ENCODE measurements at regions not wholly inside any gene's neighbourhood (a gene's known extent, or its start where the extent isn't known, plus 50 kb on each side); places are given as distances from the start of the nearest gene placed in this dataset.

- H3K27ac ChIP-seq (ENCODE audit: low read depth, low read length), result no peak overlapping the region
- WGBS, 2 experiments (ENCODE audit: extremely low coverage in 1 of 2, insufficient coverage in 1 of 2, insufficient read length in 1 of 2, insufficient replicate concordance in 2 of 2, low coverage in 1 of 2, low lambda C conversion rate in 2 of 2, missing lambda C conversion rate in 1 of 2), result 80% methylated on average over 4 of the region's 4 CpGs; no CpG with 5 or more reads in 1 of the 2 experiments
- no peaks in the 10 kb centered on the region for H3K36me3 ChIP-seq (ENCODE audit: control insufficient read depth in 2 of 4, insufficient read depth in 4 of 4, low read length in 3 of 4)
- 0 out of 2 replicates have a peak overlapping the region, but pooled peaks have one; percentile 82 for H2AK5ac ChIP-seq (ENCODE audit: low read depth, low read length)
- H3K4ac ChIP-seq (replicated peaks; ENCODE audit: insufficient read length, low read depth, low read length), result no peak overlapping the region
- H3K9ac ChIP-seq (replicated peaks in 1 of 4; ENCODE audit: extremely low read depth in 1 of 4, low read depth in 3 of 4, low read length in 3 of 4), result no peak overlapping the region
- H3K56ac ChIP-seq (replicated peaks; ENCODE audit: insufficient read length, low read depth, low read length), result no peak overlapping the region
- H3K23me2 ChIP-seq (ENCODE audit: low read depth, low read length), result no peaks in the 10 kb centered on the region
- no peak overlapping the region for H3K4me3 ChIP-seq (ENCODE audit: extremely low read depth in 1 of 4, insufficient read depth in 2 of 4, low read depth in 3 of 4, low read length in 4 of 4)
- no peak overlapping the region for H2BK120ac ChIP-seq (replicated peaks; ENCODE audit: low read depth, low read length)
- ChIA-PET POLR2A (ENCODE audit: partially characterized antibody) (interaction anchor here (0.6 to 1.5 kb wide), 4 partner anchors 10 to 1717 kb away, joined by 3 to 4 read pairs (median 3); no protein-coding TSS in a partner anchor), CTCF (ENCODE audit: partially characterized antibody) (interaction anchor here (0.9 to 8.2 kb wide), 13 partner anchors 8 to 109 kb away, joined by 3 to 38 read pairs (median 5); no protein-coding TSS in a partner anchor)
- H2AFZ ChIP-seq (ENCODE audit: low read length), result peak overlapping the region; percentile 53; the same call in 1 of the 2 replicates
- peak overlapping the region; percentile 35; the same call in 1 of the 2 replicates for H2BK5ac ChIP-seq (ENCODE audit: low read depth, low read length)
- no peak overlapping the region for H4K5ac ChIP-seq (ENCODE audit: insufficient read length, low read depth, low read length)
- H3K4me1 ChIP-seq (replicated peaks in 1 of 4; ENCODE audit: control insufficient read depth in 3 of 4, insufficient read depth in 4 of 4, low read length in 3 of 4), result peaks cover 0 to 12% (median 2%) of the 10 kb centered on the region in 4 experiments; a peak in 3 of 7 replicates
- TF ChIP-seq TBP (IDR thresholded peaks at IDR 0.05; ENCODE audit: low read depth, low read length), result no peak
- no peak for TF ChIP-seq RXRA (IDR thresholded peaks at IDR 0.05; ENCODE audit: insufficient read depth, low read depth, low read length)
- TF ChIP-seq TEAD4 (IDR thresholded peaks at IDR 0.05; ENCODE audit: low read depth, low read length), result no peak; the same call in 1 of the 2 replicates
- no peak for TF ChIP-seq SIN3A (conservative IDR thresholded peaks at IDR 0.05 in 1 of 2, IDR thresholded peaks at IDR 0.05 in 1 of 2; ENCODE audit: low read depth in 1 of 2, low read length in 2 of 2)
- no peak for TF ChIP-seq RFX5 (IDR thresholded peaks at IDR 0.05; ENCODE audit: borderline replicate concordance, low read depth, low read length)
- no peak for TF ChIP-seq NANOG (IDR thresholded peaks at IDR 0.05; ENCODE audit: insufficient read depth, low read depth, low read length, poor library complexity, severe bottlenecking)
- no peak for TF ChIP-seq FOSL1 (IDR thresholded peaks at IDR 0.05; ENCODE audit: insufficient read depth, low read depth, low read length)
- peak in 1 of 2 experiments; percentile 11; a peak in 1 of 4 replicates for TF ChIP-seq RAD21 (IDR thresholded peaks at IDR 0.05 in 1 of 2, conservative IDR thresholded peaks at IDR 0.05 in 1 of 2; ENCODE audit: low read depth in 2 of 2, low read length in 2 of 2)
- FAIRE-seq (no peak), DNase-seq (ENCODE audit: low read depth in 1 of 2, low spot score in 2 of 2) (no peak)
- no peak overlapping the region for H3K23ac ChIP-seq (ENCODE audit: insufficient read length)
- H3K4me2 ChIP-seq (ENCODE audit: insufficient read depth in 1 of 2, low read depth in 2 of 2, low read length in 2 of 2), result peak overlapping the region in 1 of 2 experiments; percentile 25; a peak in 2 of 4 replicates
- no peaks in the 10 kb centered on the region for H4K20me1 ChIP-seq (replicated peaks in 1 of 2; ENCODE audit: control insufficient read depth in 1 of 2, insufficient read depth in 2 of 2, low read length in 2 of 2)
- no peak overlapping the region for H4K8ac ChIP-seq (ENCODE audit: extremely low read depth, insufficient read depth, low read length)
- H3K14ac ChIP-seq (ENCODE audit: insufficient read length), result no peak overlapping the region
- H4K91ac ChIP-seq (replicated peaks; ENCODE audit: insufficient read length, low read length), result peak overlapping the region; percentile 50
- H3K9me3 ChIP-seq (ENCODE audit: insufficient read depth in 2 of 2, low read depth in 1 of 2, low read length in 1 of 2), result no peaks in the 10 kb centered on the region
- no peaks in the 10 kb centered on the region for H3K79me1 ChIP-seq (ENCODE audit: low read depth, low read length)
- H3K18ac ChIP-seq (ENCODE audit: extremely low read depth, low read length), result peak overlapping the region; percentile 48; the same call in 1 of the 2 replicates
- H2BK15ac ChIP-seq (ENCODE audit: low read length), result no peak overlapping the region
- no peak overlapping the region for H2BK12ac ChIP-seq (ENCODE audit: low read depth, low read length)
- H3K79me2 ChIP-seq (ENCODE audit: control insufficient read depth in 1 of 2, insufficient read depth in 2 of 2, low read length in 2 of 2), result no peaks in the 10 kb centered on the region
- peak overlapping the region; percentile 6; the same call in 1 of the 2 replicates for H2BK20ac ChIP-seq (ENCODE audit: low read length)
- H3K27me3 ChIP-seq (replicated peaks in 1 of 4; ENCODE audit: control insufficient read depth in 3 of 4, extremely low read depth in 1 of 4, insufficient read depth in 3 of 4, low read length in 3 of 4), result no peaks in the 10 kb centered on the region
Measured at GRCh38 chr15:77712438-77712837, 79.7 kb upstream of the LINGO1 start.

Measured in H1 (cell line).